DND-41 (cell line): ENCODE measurements at regions not wholly inside any gene's neighbourhood (a gene's known extent, or its start where the extent isn't known, plus 50 kb on each side); places are given as distances from the start of the nearest gene placed in this dataset.

ENCODE experiments used
- CTCF ChIP-seq: IDR thresholded peaks from 2 replicates; pipeline ENCODE4 v1.5.1; 2012; ENCODE audit warnings: borderline replicate concordance, low read length, moderate library complexity, mild to moderate bottlenecking; ENCODE audit not compliant: poor library complexity, severe bottlenecking; ENCODE audit errors: extremely low read depth
- EZH2 ChIP-seq: IDR thresholded peaks from 3 replicates; pipeline ENCODE4 v1.6.1; 2012; ENCODE audit warnings: borderline replicate concordance, low read depth, mild to moderate bottlenecking, moderate library complexity, low read length, inconsistent platforms; ENCODE audit not compliant: severe bottlenecking

- TF ChIP-seq CTCF (no peak), EZH2 (no peak)
These were observed 442.8 kb downstream of the ZNF516 start for GRCh38 chr18:76052227-76052595.
